Right cardiac atrium (tissue), 5 donors: ENCODE measurements at regions not wholly inside any gene's neighbourhood (a gene's known extent, or its start where the extent isn't known, plus 50 kb on each side); places are given as distances from the start of the nearest gene placed in this dataset.

Source experiments
- ATAC-seq, 2 donors: fragments of 200-7000 bp; cut with Tn5 transposase; one replicate each; pipeline versions ENCODE4 v1.8.0 to v1.9.1; 2020; ENCODE audit warnings: moderate library complexity in 2 of 2, mild to moderate bottlenecking in 1 of 2
- DNase-seq, 3 donors: peaks; one replicate each; pipeline ENCODE4 v3.0.0-alpha.2; 2020
- H3K27ac ChIP-seq: one replicate; pipeline ENCODE4 v1.5.1; 2013; ENCODE audit warnings: mild to moderate bottlenecking, low read length, control low read depth, moderate library complexity
- H3K27me3 ChIP-seq: one replicate; pipeline ENCODE4 v1.6.1; 2013; ENCODE audit not compliant: control insufficient read depth, insufficient read depth
- H3K4me1 ChIP-seq: one replicate; pipeline ENCODE4 v1.6.1; 2013; ENCODE audit warnings: low read length; ENCODE audit not compliant: control insufficient read depth, insufficient read depth
- H3K4me3 ChIP-seq: one replicate; pipeline ENCODE4 v1.5.1; 2013; ENCODE audit warnings: low read length, control low read depth
- H3K9me3 ChIP-seq: one replicate; pipeline ENCODE4 v1.6.1; 2013; ENCODE audit warnings: low read length; ENCODE audit not compliant: control insufficient read depth
- WGBS: extraction: QIAGEN DNeasy Blood & Tissue Kit; methylation state at CpG from one replicate; pipeline ENCODE4 v1.1.7; 2013; 5-methylcytosine and 5-hydroxymethylcytosine counted together
- intact Hi-C, 4 donors: fragments of 100-400 bp; cut with DNase I; formaldehyde crosslinking; loops; one replicate each; pipeline versions ENCODE4 v1.11.0 to v1.14.0; 2022 to 2023
- donor health status: healthy with polysubstance abuse.
- donor health status: DM: no; HTN: yes; CAD: no.
- donor health status: DM: no; HTN: no; CAD: no.
- donor health status: DM: no; HTN: yes; CAD: no; lungs with severe emphysema.
- donor health status: DM: yes; HTN: yes; CAD: no.

GRCh38 chr4:142929526-142929925 lies 83.4 kb upstream of the INPP4B start:
- 67% methylated on average over 3 of the region's 3 CpGs for WGBS
- Histone ChIP-seq H3K27me3 (no peaks in the 10 kb centered on the region), H3K9me3 (no peaks in the 10 kb centered on the region), H3K27ac (no peak overlapping the region), H3K4me1 (no peaks in the 10 kb centered on the region), H3K4me3 (no peak overlapping the region)
- ATAC-seq (no peak), DNase-seq (no peak)
- intact Hi-C loops = no loop called here

GRCh38 chr4:142933207-142933606 lies 87.1 kb upstream of the INPP4B start:
- ATAC-seq (no peak), DNase-seq (no peak)
- WGBS = 81% methylated on average over 5 of the region's 5 CpGs
- no peak overlapping the region for H3K4me3 ChIP-seq
- no peaks in the 10 kb centered on the region for H3K9me3 ChIP-seq
- H3K27ac ChIP-seq = no peak overlapping the region
- intact Hi-C loops = no loop called here
- no peaks in the 10 kb centered on the region for H3K4me1 ChIP-seq
- H3K27me3 ChIP-seq = no peaks in the 10 kb centered on the region

GRCh38 chr4:142940425-142941330 lies 94.6 kb upstream of the INPP4B start:
- WGBS = 51% methylated on average over 6 of the region's 6 CpGs
- intact Hi-C loops = no loop called here
- no peaks in the 10 kb centered on the region for H3K27me3 ChIP-seq
- no peaks in the 10 kb centered on the region for H3K4me1 ChIP-seq
- H3K27ac ChIP-seq = no peak overlapping the region
- DNase-seq = peak in 1 of 3 donors; percentile 46
- H3K9me3 ChIP-seq = no peaks in the 10 kb centered on the region
- no peak overlapping the region for H3K4me3 ChIP-seq
- ATAC-seq = no peak

- no peaks in the 10 kb centered on the region for H3K9me3 ChIP-seq
- no peak for ATAC-seq
- intact Hi-C loops = no loop called here
- no peak overlapping the region for H3K27ac ChIP-seq
- H3K4me3 ChIP-seq = no peak overlapping the region
- H3K27me3 ChIP-seq = no peaks in the 10 kb centered on the region
- H3K4me1 ChIP-seq = no peaks in the 10 kb centered on the region
- no peak for DNase-seq
- WGBS = 78% methylated on average over 1 of the region's 1 CpG
These were observed 98.5 kb upstream of the INPP4B start for GRCh38 chr4:142944565-142944964.

- intact Hi-C loops = no loop called here
- 55% methylated on average over 5 of the region's 5 CpGs for WGBS
- Histone ChIP-seq H3K4me3 (no peak overlapping the region), H3K27me3 (no peaks in the 10 kb centered on the region), H3K27ac (no peak overlapping the region), H3K4me1 (no peaks in the 10 kb centered on the region), H3K9me3 (no peaks in the 10 kb centered on the region)
- ATAC-seq (no peak), DNase-seq (no peak)
These were observed 106.9 kb upstream of the INPP4B start for GRCh38 chr4:142952821-142953580.

- 97% methylated on average over 16 of the region's 16 CpGs for WGBS
- H3K27ac ChIP-seq = no peak overlapping the region
- intact Hi-C loops = no loop called here
- H3K4me3 ChIP-seq = no peak overlapping the region
- H3K4me1 ChIP-seq = no peaks in the 10 kb centered on the region
- no peaks in the 10 kb centered on the region for H3K9me3 ChIP-seq
- peak in 1 of 3 donors; percentile 47 for DNase-seq
- ATAC-seq = no peak
- H3K27me3 ChIP-seq = no peaks in the 10 kb centered on the region
These were observed 108.3 kb upstream of the INPP4B start for GRCh38 chr4:142954415-142954814.

- no peak overlapping the region for H3K4me3 ChIP-seq
- 91% methylated on average over 2 of the region's 2 CpGs for WGBS
- no peaks in the 10 kb centered on the region for H3K4me1 ChIP-seq
- H3K27me3 ChIP-seq = no peaks in the 10 kb centered on the region
- no peak overlapping the region for H3K27ac ChIP-seq
- no peak for ATAC-seq
- H3K9me3 ChIP-seq = no peaks in the 10 kb centered on the region
- no peak for DNase-seq
- intact Hi-C loops = no loop called here
These were observed 109.4 kb upstream of the INPP4B start for GRCh38 chr4:142955501-142955900.

- Histone ChIP-seq H3K4me3 (no peak overlapping the region), H3K27ac (no peak overlapping the region), H3K9me3 (no peaks in the 10 kb centered on the region), H3K27me3 (no peaks in the 10 kb centered on the region), H3K4me1 (peaks cover 1% of the 10 kb centered on the region)
- no peak for ATAC-seq
- intact Hi-C loops = no loop called here
- no peak for DNase-seq
- WGBS = 71% methylated on average over 1 of the region's 1 CpG
These were observed 113.1 kb upstream of the INPP4B start for GRCh38 chr4:142959173-142959572.

GRCh38 chr4:142960126-142960525 lies 114.0 kb upstream of the INPP4B start:
- intact Hi-C loops = no loop called here
- Histone ChIP-seq H3K9me3 (no peaks in the 10 kb centered on the region), H3K4me1 (peaks cover 1% of the 10 kb centered on the region), H3K27me3 (no peaks in the 10 kb centered on the region), H3K27ac (no peak overlapping the region), H3K4me3 (no peak overlapping the region)
- no peak for DNase-seq
- WGBS = 6% methylated on average over 1 of the region's 1 CpG
- peak in 1 of 2 donors; percentile 50 for ATAC-seq

GRCh38 chr4:142960867-142961644 lies 115.0 kb upstream of the INPP4B start:
- peak in 1 of 2 donors; percentile 72 for ATAC-seq
- H3K27ac ChIP-seq = peak overlapping the region; percentile 19

GRCh38 chr4:142961866-142962265 lies 115.8 kb upstream of the INPP4B start:
- Histone ChIP-seq H3K4me1 (peaks cover 1% of the 10 kb centered on the region), H3K9me3 (no peaks in the 10 kb centered on the region), H3K27ac (no peak overlapping the region), H3K27me3 (no peaks in the 10 kb centered on the region), H3K4me3 (no peak overlapping the region)
- 25% methylated on average over 1 of the region's 1 CpG for WGBS
- DNase-seq = no peak
- intact Hi-C loops = no loop called here
- ATAC-seq = peak; percentile 59 to 74

More at GRCh38 chr4:142960867-142961644, 115.0 kb upstream of the INPP4B start:
- Histone ChIP-seq H3K27me3 (no peaks in the 10 kb centered on the region), H3K4me1 (peaks cover 1% of the 10 kb centered on the region), H3K9me3 (no peaks in the 10 kb centered on the region), H3K4me3 (no peak overlapping the region)
- WGBS = 61% methylated on average over 6 of the region's 6 CpGs
- intact Hi-C loops = no loop called here
- DNase-seq = no peak
